GM23248 (cell line): ENCODE measurements at regions not wholly inside any gene's neighbourhood (a gene's known extent, or its start where the extent isn't known, plus 50 kb on each side); places are given as distances from the start of the nearest gene placed in this dataset.
"Not testable (repeated sequence)": the region's sequence is repeated elsewhere in the genome, so short reads cannot be mapped to it uniquely, and the experiment has no call there.

ENCODE experiments used
- DNase-seq: peaks from one replicate; pipeline ENCODE4 v3.0.0-alpha.2; 2015
- H2AFZ ChIP-seq: fragments of 200-600 bp; sonication (generic); 2 replicates; pipeline ENCODE4 v1.6.1; 2016; ENCODE audit warnings: antibody characterized with exemption
- H3F3A ChIP-seq: fragments of 200-600 bp; sonication (generic); 2 replicates; pipeline ENCODE4 v1.6.1; 2016; ENCODE audit warnings: mild to moderate bottlenecking, antibody characterized with exemption, mixed run types; ENCODE audit not compliant: insufficient read depth
- H3K27ac ChIP-seq: fragments of 200-600 bp; sonication (generic); 2 replicates; pipeline ENCODE4 v1.5.1; 2016; ENCODE audit warnings: mild to moderate bottlenecking
- H3K27me3 ChIP-seq: fragments of 200-600 bp; sonication (generic); replicated peaks from 2 replicates; pipeline ENCODE4 v1.6.1; 2016; ENCODE audit warnings: mild to moderate bottlenecking; ENCODE audit not compliant: insufficient read depth
- H3K36me3 ChIP-seq: fragments of 200-600 bp; sonication (generic); 2 replicates; pipeline ENCODE4 v1.6.1; 2016; ENCODE audit warnings: low read depth, mild to moderate bottlenecking
- H3K4me1 ChIP-seq: fragments of 200-600 bp; sonication (generic); 2 replicates; pipeline ENCODE4 v1.6.1; 2016; ENCODE audit warnings: mild to moderate bottlenecking; ENCODE audit not compliant: insufficient read depth
- H3K4me2 ChIP-seq: fragments of 200-600 bp; sonication (generic); one replicate; pipeline ENCODE4 v1.6.1; 2016; ENCODE audit warnings: mild to moderate bottlenecking; ENCODE audit not compliant: unreplicated experiment
- H3K4me3 ChIP-seq: fragments of 200-600 bp; sonication (generic); 2 replicates; pipeline ENCODE4 v1.5.1; 2016; ENCODE audit warnings: mild to moderate bottlenecking
- H3K79me2 ChIP-seq: fragments of 200-600 bp; sonication (generic); 2 replicates; pipeline ENCODE4 v1.6.1; 2016; ENCODE audit warnings: mild to moderate bottlenecking; ENCODE audit not compliant: insufficient read depth
- H3K9ac ChIP-seq: fragments of 200-600 bp; sonication (generic); 2 replicates; pipeline ENCODE4 v1.6.1; 2016; ENCODE audit warnings: mild to moderate bottlenecking
- H3K9me2 ChIP-seq: fragments of 200-600 bp; sonication (generic); 2 replicates; pipeline ENCODE4 v1.6.1; 2016; ENCODE audit warnings: mixed run types, mild to moderate bottlenecking, moderate library complexity; ENCODE audit not compliant: insufficient read depth
- H3K9me3 ChIP-seq: fragments of 200-600 bp; sonication (generic); one replicate; pipeline ENCODE4 v1.6.1; 2017; ENCODE audit warnings: low read depth
- H4K20me1 ChIP-seq: fragments of 200-600 bp; sonication (generic); 2 replicates; pipeline ENCODE4 v1.6.0; 2016; ENCODE audit not compliant: insufficient read depth
- EZH2 ChIP-seq: fragments of 200-600 bp; sonication (generic); IDR thresholded peaks from 2 replicates; pipeline ENCODE4 v1.6.1; 2018; ENCODE audit warnings: antibody characterized with exemption, mild to moderate bottlenecking; ENCODE audit not compliant: insufficient read depth, poor library complexity, severe bottlenecking
- EZH2phosphoT487 ChIP-seq: fragments of 200-600 bp; sonication (generic); IDR thresholded peaks from 2 replicates; pipeline ENCODE4 v1.6.1; 2018; ENCODE audit warnings: antibody characterized with exemption, moderate library complexity, mild to moderate bottlenecking, low read depth; ENCODE audit not compliant: insufficient read depth
- WGBS, 2 experiments: methylation state at CpG; one replicate each; pipeline ENCODE4 v1.1.6; 2015 to 2017; ENCODE audit warnings: low lambda C conversion rate in 2 of 2, low coverage in 1 of 2; ENCODE audit errors: missing lambda C conversion rate in 2 of 2; 5-methylcytosine and 5-hydroxymethylcytosine counted together
- in situ Hi-C: fragments of 300-500 bp; cut with MboI; formaldehyde crosslinking; loops from 2 replicates; pipeline ENCODE4 v1.15.0; 2020

GRCh38 chr9:7315746-7316145 is 483.8 kb downstream of the DMAC1 start:
- Histone ChIP-seq H3K4me1 (peaks cover 32% of the 10 kb centered on the region), H3K4me3 (no peak overlapping the region), H3K9me2 (no peaks in the 10 kb centered on the region), H3K9ac (0 out of 2 replicates have a peak overlapping the region, but pooled peaks have one; percentile 7), H3K27ac (peak overlapping the region; percentile 81), H3K27me3 (no peaks in the 10 kb centered on the region), H3K79me2 (no peaks in the 10 kb centered on the region), H3F3A (peaks cover 17% of the 10 kb centered on the region; the same call in 1 of the 2 replicates), H2AFZ (peak overlapping the region; percentile 11; the same call in 1 of the 2 replicates), H3K9me3 (no peaks in the 10 kb centered on the region), H4K20me1 (no peaks in the 10 kb centered on the region), H3K36me3 (no peaks in the 10 kb centered on the region), H3K4me2 (peak overlapping the region; percentile 27)
- DNase-seq: peak; percentile 57
- 34 to 46% methylated on average over 3 of the region's 3 CpGs for WGBS, 2 experiments
- TF ChIP-seq EZH2 (no peak), EZH2phosphoT487 (no peak)
- in situ Hi-C loops: no loop called here

GRCh38 chr9:7315116-7315515 is 484.5 kb downstream of the DMAC1 start:
- 0 out of 2 replicates have a peak overlapping the region, but pooled peaks have one; percentile 11 for H2AFZ ChIP-seq
- H3K4me1 ChIP-seq: peaks cover 26% of the 10 kb centered on the region
- H3K36me3 ChIP-seq: no peaks in the 10 kb centered on the region
- no peaks in the 10 kb centered on the region for H3K27me3 ChIP-seq
- 27 to 36% methylated on average over 3 of the region's 3 CpGs for WGBS, 2 experiments
- H3K4me2 ChIP-seq: no peak overlapping the region
- no peaks in the 10 kb centered on the region for H3K9me3 ChIP-seq
- peaks cover 12% of the 10 kb centered on the region; the same call in 1 of the 2 replicates for H3F3A ChIP-seq
- DNase-seq: no peak
- H4K20me1 ChIP-seq: no peaks in the 10 kb centered on the region
- H3K9ac ChIP-seq: no peak overlapping the region
- no peaks in the 10 kb centered on the region for H3K79me2 ChIP-seq
- no peaks in the 10 kb centered on the region for H3K9me2 ChIP-seq
- H3K4me3 ChIP-seq: no peak overlapping the region
- TF ChIP-seq EZH2phosphoT487 (no peak), EZH2 (no peak)
- in situ Hi-C loops: no loop called here
- peak overlapping the region; percentile 81; the same call in 1 of the 2 replicates for H3K27ac ChIP-seq

- WGBS, 2 experiments: 44 to 60% methylated on average over 1 of the region's 1 CpG
- H3K9ac ChIP-seq: no peak overlapping the region
Measured at GRCh38 chr9:7313389-7313788, 486.2 kb downstream of the DMAC1 start.

GRCh38 chr9:7309051-7309450 is 490.5 kb downstream of the DMAC1 start:
- H3K9ac ChIP-seq, H3K4me1 ChIP-seq, H3K4me3 ChIP-seq, H3K9me2 ChIP-seq, in situ Hi-C loops, H3K4me2 ChIP-seq, H2AFZ ChIP-seq, H3K27me3 ChIP-seq, H3K9me3 ChIP-seq, H3K79me2 ChIP-seq, DNase-seq, H3K27ac ChIP-seq, H3F3A ChIP-seq, H4K20me1 ChIP-seq, H3K36me3 ChIP-seq: not testable (repeated sequence)
- WGBS, 2 experiments: 32 to 47% methylated on average over 7 of the region's 7 CpGs

More at GRCh38 chr9:7313389-7313788, 486.2 kb downstream of the DMAC1 start:
- no peak for DNase-seq
- no peak overlapping the region for H3K4me3 ChIP-seq
- H2AFZ ChIP-seq: no peak overlapping the region
- no peak for TF ChIP-seq EZH2phosphoT487
- no peaks in the 10 kb centered on the region for H3K9me3 ChIP-seq
- no peaks in the 10 kb centered on the region for H3K79me2 ChIP-seq
- H3K4me2 ChIP-seq: no peak overlapping the region
- no peak overlapping the region for H3K27ac ChIP-seq
- H3K36me3 ChIP-seq: no peaks in the 10 kb centered on the region
- H3K4me1 ChIP-seq: peaks cover 21% of the 10 kb centered on the region
- peaks cover 12% of the 10 kb centered on the region; the same call in 1 of the 2 replicates for H3F3A ChIP-seq
- no peaks in the 10 kb centered on the region for H3K9me2 ChIP-seq
- H3K27me3 ChIP-seq: no peaks in the 10 kb centered on the region
- H4K20me1 ChIP-seq: no peaks in the 10 kb centered on the region
- in situ Hi-C loops: no loop called here

- Histone ChIP-seq H3K4me2 (no peak overlapping the region), H3K4me3 (no peak overlapping the region), H3K9me3 (no peaks in the 10 kb centered on the region), H3K27ac (no peak overlapping the region), H2AFZ (no peak overlapping the region), H3K36me3 (no peaks in the 10 kb centered on the region), H4K20me1 (no peaks in the 10 kb centered on the region), H3K79me2 (no peaks in the 10 kb centered on the region), H3K9ac (no peak overlapping the region), H3K27me3 (peaks cover 20% of the 10 kb centered on the region), H3F3A (no peaks in the 10 kb centered on the region), H3K4me1 (no peaks in the 10 kb centered on the region), H3K9me2 (no peaks in the 10 kb centered on the region)
- TF ChIP-seq EZH2phosphoT487: no peak
- TF ChIP-seq EZH2: no peak
- WGBS, 2 experiments: 24 to 32% methylated on average over 3 of the region's 3 CpGs
- in situ Hi-C loops: no loop called here
- no peak for DNase-seq
Measured at GRCh38 chr9:7305677-7306076, 493.9 kb downstream of the DMAC1 start.
